ENCODE measurements at regions not wholly inside any gene's neighbourhood (a gene's known extent, or its start where the extent isn't known, plus 50 kb on each side); places are given as distances from the start of the nearest gene placed in this dataset.

DNA sequence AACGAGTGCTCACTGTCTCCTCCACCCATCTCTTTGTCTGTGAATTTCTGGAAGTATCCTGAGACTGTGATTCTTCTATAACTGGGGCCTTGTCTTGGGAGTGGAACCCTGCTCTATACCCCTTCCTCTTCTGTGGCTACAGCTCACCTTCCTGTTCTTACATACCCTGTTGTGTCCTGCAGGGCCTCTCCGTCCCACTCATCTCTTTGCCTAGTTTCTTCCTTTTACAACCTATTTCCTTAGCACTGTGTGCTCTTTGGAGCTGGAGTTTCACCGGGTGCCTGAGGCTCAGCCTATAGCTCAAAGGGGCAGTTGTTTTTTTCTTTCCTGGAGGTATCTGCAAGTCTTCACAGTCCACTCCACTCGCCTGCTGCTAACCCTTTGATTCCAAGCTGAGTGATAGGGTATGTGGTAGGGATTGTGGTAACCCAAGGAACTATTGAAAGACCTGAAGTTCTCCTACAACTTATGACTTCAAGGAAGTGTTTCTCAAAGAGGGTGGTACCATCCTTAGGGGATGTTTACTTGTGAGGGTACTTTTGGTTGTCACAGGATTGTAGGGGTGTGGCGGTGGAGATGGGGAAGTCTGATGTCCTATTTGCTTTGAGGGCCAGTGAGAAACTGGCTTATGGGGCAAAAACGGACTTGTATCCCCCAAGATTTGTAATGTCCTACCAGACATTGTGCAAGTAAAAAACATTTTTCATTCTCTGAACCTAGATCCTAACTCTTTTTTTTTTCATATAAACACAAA is 66.6 kb upstream of the ARL8B start:
- ATAC-seq (peak in 1 of 8 donors; percentile 13), DNase-seq (no peak)
- Histone ChIP-seq H3K36me3 (no peaks in the 10 kb centered on the region), H3K9me3 (no peaks in the 10 kb centered on the region), H3K27me3 (no peaks in the 10 kb centered on the region), H3K27ac (peak overlapping the region in 5 of 10 donors; percentile 2 to 77 (median 11)), H3K4me1 (peaks cover 0 to 72% (median 12%) of the 10 kb centered on the region in 9 donors), H3K4me3 (no peak overlapping the region)
- intact Hi-C loops (cut with DNase I): loop anchor here in 9 of 10 donors (2.0 to 10.0 kb wide), 9 partner anchors 181 to 403 kb away; no protein-coding TSS in a partner anchor
- WGBS, 2 donors: 76 to 86% methylated on average over 6 of the region's 6 CpGs
- TF ChIP-seq CTCF (IDR thresholded peaks at IDR 0.05): no peak

GRCh38 chr3:5056111-5056391 is 66.0 kb upstream of the ARL8B start:
- Histone ChIP-seq H3K9me3 (no peaks in the 10 kb centered on the region), H3K4me1 (peaks cover 0 to 72% (median 12%) of the 10 kb centered on the region in 9 donors), H3K36me3 (no peaks in the 10 kb centered on the region), H3K4me3 (no peak overlapping the region), H3K27ac (peak overlapping the region in 5 of 10 donors; percentile 2 to 77 (median 11)), H3K27me3 (no peaks in the 10 kb centered on the region)
- WGBS, 2 donors: 54 to 65% methylated on average over 3 of the region's 3 CpGs
- no peak for TF ChIP-seq CTCF (IDR thresholded peaks at IDR 0.05)
- DNase-seq (peak in 1 of 2 donors; percentile 28), ATAC-seq (peak in 5 of 8 donors; percentile 27 to 74 (median 48))
- intact Hi-C loops (cut with DNase I): loop anchor here in 9 of 10 donors (2.0 to 10.0 kb wide), 9 partner anchors 181 to 404 kb away; no protein-coding TSS in a partner anchor

GRCh38 chr3:5057272-5057671 is 64.8 kb upstream of the ARL8B start:
- intact Hi-C loops (cut with DNase I): loop anchor here (1.0 to 10.0 kb wide), 11 partner anchors 182 to 405 kb away; no protein-coding TSS in a partner anchor
- 53 to 60% methylated on average over 6 of the region's 6 CpGs for WGBS, 2 donors
- H3K4me3 ChIP-seq: no peak overlapping the region
- ATAC-seq (peak in 3 of 8 donors; percentile 8 to 11 (median 10)), DNase-seq (no peak)
- no peaks in the 10 kb centered on the region for H3K9me3 ChIP-seq
- TF ChIP-seq CTCF (IDR thresholded peaks at IDR 0.05): no peak
- H3K27ac ChIP-seq: peak overlapping the region in 1 of 10 donors; percentile 20
- H3K36me3 ChIP-seq: no peaks in the 10 kb centered on the region
- H3K27me3 ChIP-seq: peaks cover 0 to 6% (median 0%) of the 10 kb centered on the region in 7 donors
- H3K4me1 ChIP-seq: peaks cover 0 to 62% (median 12%) of the 10 kb centered on the region in 9 donors

DNA sequence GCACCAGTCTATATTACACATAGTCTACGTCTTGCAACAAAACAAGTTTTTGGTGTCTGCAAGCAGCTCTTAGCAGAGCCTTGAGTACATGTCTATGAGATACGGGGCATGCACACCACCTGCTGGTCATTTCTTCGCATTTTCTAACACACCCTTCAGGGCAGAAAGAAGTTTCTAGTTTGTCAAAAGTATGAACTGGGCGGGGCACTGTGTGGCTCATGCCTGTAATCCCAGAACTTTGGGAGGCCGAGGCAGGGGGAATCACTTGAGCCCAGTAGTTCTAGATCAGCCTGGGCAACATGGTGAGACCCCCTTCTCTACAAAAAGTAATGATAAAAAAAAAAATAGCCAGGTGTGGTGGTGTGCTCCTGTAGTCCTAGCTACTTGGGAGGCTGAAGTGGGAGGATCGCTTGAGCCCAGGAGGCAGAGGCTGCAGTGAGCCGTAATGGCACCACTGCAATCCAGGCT is 64.2 kb upstream of the ARL8B start:
- Histone ChIP-seq H3K36me3 (no peaks in the 10 kb centered on the region), H3K4me3 (no peak overlapping the region), H3K4me1 (peaks cover 0 to 62% (median 12%) of the 10 kb centered on the region in 9 donors), H3K27me3 (peaks cover 0 to 6% (median 0%) of the 10 kb centered on the region in 7 donors), H3K9me3 (no peaks in the 10 kb centered on the region), H3K27ac (peak overlapping the region in 2 of 10 donors; percentile 4 to 63)
- TF ChIP-seq CTCF (IDR thresholded peaks at IDR 0.05): peak; percentile 57 to 90 (median 75)
- intact Hi-C loops (cut with DNase I): loop anchor here (1.0 to 10.0 kb wide), 13 partner anchors 183 to 406 kb away; no protein-coding TSS in a partner anchor
- WGBS, 2 donors: 38 to 44% methylated on average over 7 of the region's 7 CpGs
- peak; percentile 87 to 90 (median 88) for ATAC-seq
- DNase-seq: peak; percentile 46 to 83

Measured in heart right ventricle (tissue), 16 donors.